Lung (tissue), 11 donors: ENCODE measurements at regions not wholly inside any gene's neighbourhood (a gene's known extent, or its start where the extent isn't known, plus 50 kb on each side); places are given as distances from the start of the nearest gene placed in this dataset.
"Not testable (repeated sequence)": the region's sequence is repeated elsewhere in the genome, so short reads cannot be mapped to it uniquely, and the experiment has no call there.

ENCODE experiments used
- ATAC-seq: fragments of 200-7000 bp; cut with Tn5 transposase; one replicate; pipeline ENCODE4 v1.9.1; 2020; ENCODE audit warnings: moderate number of reproducible peaks; ENCODE audit not compliant: insufficient read depth, low FRiP score
- DNase-seq, 3 donors: peaks; one replicate each; pipeline ENCODE4 v3.0.0-alpha.2; 2013 to 2017
- H3K27ac ChIP-seq, 2 donors: one replicate each; pipeline ENCODE4 v1.5.1; 2013; ENCODE audit warnings: mild to moderate bottlenecking in 2 of 2, moderate library complexity in 2 of 2, control low read depth in 1 of 2, inconsistent platforms in 1 of 2, low read depth in 1 of 2, low read length in 1 of 2
- H3K27me3 ChIP-seq, 3 donors: one replicate each; pipeline ENCODE4 v1.5.1; 2013; ENCODE audit warnings: low read length in 2 of 3; ENCODE audit not compliant: control insufficient read depth in 3 of 3, insufficient read depth in 3 of 3
- H3K36me3 ChIP-seq, 4 donors: one replicate each; pipeline ENCODE4 v1.5.1; 2013; ENCODE audit warnings: low read length in 4 of 4, mild to moderate bottlenecking in 1 of 4, moderate library complexity in 1 of 4; ENCODE audit not compliant: control insufficient read depth in 4 of 4, insufficient read depth in 4 of 4
- H3K4me1 ChIP-seq, 5 donors: one replicate each; pipeline ENCODE4 v1.5.1; 2013; ENCODE audit warnings: low read length in 5 of 5, mild to moderate bottlenecking in 2 of 5, moderate library complexity in 1 of 5; ENCODE audit not compliant: control insufficient read depth in 5 of 5, insufficient read depth in 5 of 5
- H3K4me3 ChIP-seq: one replicate; pipeline ENCODE4 v1.5.1; 2013; ENCODE audit warnings: mild to moderate bottlenecking, control low read depth, moderate library complexity
- H3K9ac ChIP-seq, 2 donors: one replicate each; pipeline ENCODE4 v1.5.1; 2013; ENCODE audit warnings: low read length in 2 of 2, control low read depth in 1 of 2; ENCODE audit not compliant: insufficient read depth in 1 of 2
- H3K9me3 ChIP-seq, 4 donors: one replicate each; pipeline ENCODE4 v1.5.1; 2013; ENCODE audit warnings: low read length in 3 of 4, mild to moderate bottlenecking in 1 of 4, moderate library complexity in 1 of 4; ENCODE audit not compliant: control insufficient read depth in 4 of 4, insufficient read depth in 3 of 4
- CTCF ChIP-seq: IDR thresholded peaks from 2 replicates; pipeline ENCODE4 v1.5.1; 2012; ENCODE audit warnings: mild to moderate bottlenecking; ENCODE audit errors: control extremely low read depth, extremely low read depth
- WGBS, 2 donors: extraction: QIAGEN DNeasy Blood & Tissue Kit; methylation state at CpG; one replicate each; pipeline ENCODE4 v1.1.7; 2013; 5-methylcytosine and 5-hydroxymethylcytosine counted together
- donor health status: control.
- donor health status: control.
- donor health status: Bipolar disorder and iron deficiency.
- donor health status: healthy.
- donor health status: DM: yes; HTN: yes; CAD: no.

- no peak overlapping the region for H3K4me3 ChIP-seq
- WGBS, 2 donors, result 62 to 73% methylated on average over 4 of the region's 4 CpGs
- ATAC-seq (no peak), DNase-seq (no peak)
- H3K27ac ChIP-seq, result no peak overlapping the region
- H3K27me3 ChIP-seq, result no peaks in the 10 kb centered on the region
- H3K9ac ChIP-seq, result no peak overlapping the region
- H3K9me3 ChIP-seq, result peaks cover 0 to 2% (median 0%) of the 10 kb centered on the region in 4 donors
- H3K4me1 ChIP-seq, result no peaks in the 10 kb centered on the region
- no peak for TF ChIP-seq CTCF
- no peaks in the 10 kb centered on the region for H3K36me3 ChIP-seq
Observed at GRCh38 chr5:162817364-162817763, 620.0 kb upstream of the CCNG1 start.

GRCh38 chr5:162821664-162822063, 615.7 kb upstream of the CCNG1 start:
- not testable (repeated sequence) for H3K27me3 ChIP-seq, H3K27ac ChIP-seq, DNase-seq, H3K9ac ChIP-seq, H3K36me3 ChIP-seq, ATAC-seq, H3K4me1 ChIP-seq, H3K9me3 ChIP-seq, H3K4me3 ChIP-seq
- 69 to 78% methylated on average over 8 of the region's 8 CpGs for WGBS, 2 donors

- ATAC-seq, result no peak
- DNase-seq, result no peak
- H3K4me3 ChIP-seq, result no peak overlapping the region
- no peaks in the 10 kb centered on the region for H3K36me3 ChIP-seq
- 75 to 82% methylated on average over 2 of the region's 2 CpGs for WGBS, 2 donors
- H3K27ac ChIP-seq, result no peak overlapping the region
- H3K9me3 ChIP-seq, result peaks cover 0 to 2% (median 0%) of the 10 kb centered on the region in 4 donors
- H3K27me3 ChIP-seq, result no peaks in the 10 kb centered on the region
- no peaks in the 10 kb centered on the region for H3K4me1 ChIP-seq
- no peak for TF ChIP-seq CTCF
- H3K9ac ChIP-seq, result no peak overlapping the region
Observed at GRCh38 chr5:162824360-162824759, 613.0 kb upstream of the CCNG1 start.

GRCh38 chr5:162837155-162837554, 600.2 kb upstream of the CCNG1 start:
- WGBS, 2 donors, result 70 to 71% methylated on average over 1 of the region's 1 CpG

More at GRCh38 chr5:162837155-162837554, 600.2 kb upstream of the CCNG1 start:
- H3K36me3 ChIP-seq, result no peaks in the 10 kb centered on the region
- H3K27me3 ChIP-seq, result no peaks in the 10 kb centered on the region
- H3K9ac ChIP-seq, result no peak overlapping the region
- TF ChIP-seq CTCF, result no peak
- H3K4me1 ChIP-seq, result no peaks in the 10 kb centered on the region
- no peak for ATAC-seq
- no peak for DNase-seq
- H3K27ac ChIP-seq, result no peak overlapping the region
- H3K4me3 ChIP-seq, result no peak overlapping the region
- peaks cover 0 to 2% (median 0%) of the 10 kb centered on the region in 4 donors for H3K9me3 ChIP-seq
